ENCODE measurements at regions not wholly inside any gene's neighbourhood (a gene's known extent, or its start where the extent isn't known, plus 50 kb on each side); places are given as distances from the start of the nearest gene placed in this dataset.
A peak's percentile ranks its signal among the peaks of the same experiment; 100 is the strongest.
"Not testable (repeated sequence)": the region's sequence is repeated elsewhere in the genome, so short reads cannot be mapped to it uniquely, and the experiment has no call there.

DNA sequence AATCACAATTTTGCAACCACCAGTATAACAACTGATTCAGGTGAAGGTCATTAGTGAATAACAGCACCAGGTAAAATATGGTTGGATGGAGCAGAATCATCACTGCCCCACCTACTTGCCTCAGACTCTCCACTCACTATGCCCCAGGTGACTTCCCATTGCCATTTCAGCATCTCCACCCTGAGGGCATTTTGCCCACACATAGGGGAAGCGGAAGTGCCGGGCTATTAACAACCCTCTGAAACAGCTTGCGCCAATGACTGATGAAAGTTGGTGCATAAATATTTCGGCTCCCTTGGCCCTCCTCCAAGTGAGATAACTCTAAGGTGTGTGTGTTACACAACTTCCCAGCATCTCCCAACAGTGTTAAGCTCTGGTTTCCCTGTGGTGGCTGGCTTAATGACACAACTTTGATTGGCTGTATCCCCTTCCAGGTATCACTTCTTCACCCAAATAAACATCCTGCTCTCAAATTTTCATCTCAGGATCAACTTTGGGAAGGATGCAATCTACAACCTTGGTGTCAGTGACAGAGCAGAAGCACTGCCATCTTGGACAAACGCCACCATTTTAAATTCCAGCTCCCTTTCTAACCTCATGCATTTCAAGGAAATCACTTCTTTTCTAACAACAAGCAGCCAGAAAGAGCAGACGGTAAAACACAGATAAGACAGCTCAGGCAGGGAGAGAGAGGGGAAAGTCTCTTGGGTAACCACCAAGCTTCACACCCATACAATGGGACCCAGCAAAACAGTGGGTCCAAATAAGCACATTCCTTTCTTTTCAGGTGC lies 73.6 kb upstream of the PPP2R5C start:
- TF ChIP-seq TAF1 (IDR thresholded peaks at IDR 0.05; ENCODE audit: borderline replicate concordance, low read depth, low read length) (no peak), POLR2A (IDR thresholded peaks at IDR 0.05; ENCODE audit: low read depth, low read length) (no peak)
- FAIRE-seq = no peak
- DNase-seq (ENCODE audit: insufficient read length) = no peak

- TF ChIP-seq POLR2A (IDR thresholded peaks at IDR 0.05; ENCODE audit: low read depth, low read length) = no peak
- no peak for TF ChIP-seq POLR2AphosphoS5 (IDR thresholded peaks at IDR 0.05; ENCODE audit: low read depth, low read length)
- no peak for TF ChIP-seq TAF1 (IDR thresholded peaks at IDR 0.05; ENCODE audit: borderline replicate concordance, low read depth, low read length)
- no peak for DNase-seq (ENCODE audit: insufficient read length)
- FAIRE-seq = no peak
Measured at GRCh38 chr14:101689039-101689501, 72.4 kb upstream of the PPP2R5C start.

DNA sequence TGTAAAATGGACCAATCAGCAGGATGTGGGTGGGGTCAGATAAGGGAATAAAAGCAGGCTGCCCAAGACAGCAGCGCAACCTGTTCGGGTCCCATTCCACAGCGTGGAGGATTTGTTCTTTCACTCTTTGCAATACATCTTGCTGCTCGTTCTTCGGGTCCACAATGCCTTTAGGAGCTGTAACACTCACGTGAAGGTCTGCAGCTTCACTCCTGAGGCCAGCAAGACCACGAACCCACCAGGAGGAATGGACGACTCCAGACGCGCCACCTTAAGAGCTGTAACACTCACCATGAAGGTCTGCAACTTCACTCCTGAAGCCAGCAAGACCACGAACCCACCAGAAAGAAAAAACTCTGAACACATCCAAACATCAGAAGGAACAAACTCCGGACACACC lies 71.5 kb upstream of the PPP2R5C start:
- FAIRE-seq; DNase-seq (ENCODE audit: insufficient read length): not testable (repeated sequence)

GRCh38 chr14:101695659-101696058 lies 65.8 kb upstream of the PPP2R5C start:
- TF ChIP-seq POLR2AphosphoS5 (IDR thresholded peaks at IDR 0.05; ENCODE audit: low read depth, low read length) = no peak
- TF ChIP-seq POLR2A (IDR thresholded peaks at IDR 0.05; ENCODE audit: low read depth, low read length) = no peak
- no peak for TF ChIP-seq TAF1 (IDR thresholded peaks at IDR 0.05; ENCODE audit: borderline replicate concordance, low read depth, low read length)
- DNase-seq (ENCODE audit: insufficient read length) (no peak), FAIRE-seq (no peak)

GRCh38 chr14:101704140-101704539 lies 57.4 kb upstream of the PPP2R5C start:
- DNase-seq (ENCODE audit: insufficient read length) (no peak), FAIRE-seq (no peak)
- TF ChIP-seq POLR2AphosphoS5 (IDR thresholded peaks at IDR 0.05; ENCODE audit: low read depth, low read length) (no peak), TAF1 (IDR thresholded peaks at IDR 0.05; ENCODE audit: borderline replicate concordance, low read depth, low read length) (no peak), POLR2A (IDR thresholded peaks at IDR 0.05; ENCODE audit: low read depth, low read length) (no peak)

DNA sequence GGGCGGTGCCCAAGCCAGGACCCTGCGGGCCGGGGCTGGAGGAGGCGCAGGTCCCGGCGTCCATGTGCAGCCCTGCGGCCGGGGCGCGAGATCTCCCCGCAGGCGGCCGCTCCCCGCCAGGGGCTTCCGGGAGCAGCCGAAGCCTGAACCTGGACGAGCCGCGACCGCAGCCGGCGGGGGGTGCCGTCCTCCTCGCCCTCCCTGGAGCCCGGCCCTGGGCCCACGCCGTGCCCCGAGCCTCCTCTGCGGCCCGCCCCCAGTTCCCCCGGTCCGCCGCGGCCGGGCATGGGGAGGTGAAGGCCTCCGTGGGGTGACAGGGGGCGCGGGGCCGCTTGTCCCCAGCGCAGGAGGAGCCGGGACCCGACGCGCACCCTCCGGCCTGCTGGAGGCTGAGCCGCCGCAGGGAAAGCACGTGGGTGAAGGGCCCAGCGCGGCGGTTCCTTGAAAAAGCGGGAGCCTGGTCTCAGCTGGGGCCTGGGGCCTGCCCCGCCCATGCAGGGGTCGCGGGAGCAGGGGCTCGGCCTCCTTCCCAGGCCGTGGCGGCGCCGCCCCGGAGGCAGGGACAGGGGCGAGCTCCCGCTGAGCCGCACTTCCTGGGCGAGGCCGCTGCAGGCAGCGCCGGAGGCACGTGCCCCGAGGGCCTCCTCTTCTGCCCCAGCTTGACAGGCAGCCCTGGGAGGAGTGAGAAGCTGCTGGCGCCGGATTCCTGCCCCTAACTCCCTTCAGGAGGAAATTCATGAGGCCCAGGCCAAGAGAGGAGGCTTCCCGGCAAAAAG lies 55.6 kb upstream of the PPP2R5C start:
- no peak for DNase-seq (ENCODE audit: insufficient read length)
- no peak for FAIRE-seq
- TF ChIP-seq POLR2AphosphoS5 (IDR thresholded peaks at IDR 0.05; ENCODE audit: low read depth, low read length) (no peak), POLR2A (IDR thresholded peaks at IDR 0.05; ENCODE audit: low read depth, low read length) (no peak), TAF1 (IDR thresholded peaks at IDR 0.05; ENCODE audit: borderline replicate concordance, low read depth, low read length) (no peak)

- no peak for DNase-seq (ENCODE audit: insufficient read length)
- TF ChIP-seq POLR2AphosphoS5 (IDR thresholded peaks at IDR 0.05; ENCODE audit: low read depth, low read length) = no peak
- TF ChIP-seq TAF1 (IDR thresholded peaks at IDR 0.05; ENCODE audit: borderline replicate concordance, low read depth, low read length) = no peak
- TF ChIP-seq POLR2A (IDR thresholded peaks at IDR 0.05; ENCODE audit: low read depth, low read length) = no peak
- FAIRE-seq = no peak
Measured at GRCh38 chr14:101706509-101707067, 54.9 kb upstream of the PPP2R5C start.

GRCh38 chr14:101707068-101707842 lies 54.3 kb upstream of the PPP2R5C start:
- DNase-seq (ENCODE audit: insufficient read length) = no peak
- no peak for TF ChIP-seq POLR2A (IDR thresholded peaks at IDR 0.05; ENCODE audit: low read depth, low read length)
- no peak for TF ChIP-seq TAF1 (IDR thresholded peaks at IDR 0.05; ENCODE audit: borderline replicate concordance, low read depth, low read length)
- TF ChIP-seq POLR2AphosphoS5 (IDR thresholded peaks at IDR 0.05; ENCODE audit: low read depth, low read length) = no peak
- peak; percentile 95 for FAIRE-seq

- FAIRE-seq = no peak
- TF ChIP-seq POLR2A (IDR thresholded peaks at IDR 0.05; ENCODE audit: low read depth, low read length) (no peak), POLR2AphosphoS5 (IDR thresholded peaks at IDR 0.05; ENCODE audit: low read depth, low read length) (no peak), TAF1 (IDR thresholded peaks at IDR 0.05; ENCODE audit: borderline replicate concordance, low read depth, low read length) (no peak)
- no peak for DNase-seq (ENCODE audit: insufficient read length)
Measured at GRCh38 chr14:101707863-101708620, 53.5 kb upstream of the PPP2R5C start.

- no peak for DNase-seq (ENCODE audit: insufficient read length)
- no peak for TF ChIP-seq POLR2AphosphoS5 (IDR thresholded peaks at IDR 0.05; ENCODE audit: low read depth, low read length)
- TF ChIP-seq TAF1 (IDR thresholded peaks at IDR 0.05; ENCODE audit: borderline replicate concordance, low read depth, low read length) = no peak
- no peak for TF ChIP-seq POLR2A (IDR thresholded peaks at IDR 0.05; ENCODE audit: low read depth, low read length)
- no peak for FAIRE-seq
Measured at GRCh38 chr14:101708853-101709532, 52.5 kb upstream of the PPP2R5C start.
